Stomach (tissue), 4 donors: ENCODE measurements at regions not wholly inside any gene's neighbourhood (a gene's known extent, or its start where the extent isn't known, plus 50 kb on each side); places are given as distances from the start of the nearest gene placed in this dataset.

Experiments
- CTCF ChIP-seq, 7 experiments: fragments of 450-650 bp in 4 of 7; fragments of 200-600 bp in 3 of 7; sonication (generic) in 3 of 7; IDR thresholded peaks; one replicate each; pipeline ENCODE4 v1.5.1; 2016 to 2019; ENCODE audit warnings: antibody characterized with exemption in 7 of 7, control low read depth in 2 of 7, mild to moderate bottlenecking in 1 of 7
- EP300 ChIP-seq: sonication (generic); formaldehyde crosslinking; IDR thresholded peaks from one replicate; pipeline ENCODE4 v1.6.1; 2017; ENCODE audit warnings: antibody characterized with exemption
- POLR2A ChIP-seq, 4 donors: fragments of 450-650 bp; IDR thresholded peaks; one replicate each; pipeline ENCODE4 v1.6.1; 2016; ENCODE audit warnings: antibody characterized with exemption in 4 of 4, control low read depth in 2 of 4, mild to moderate bottlenecking in 1 of 4, moderate library complexity in 1 of 4
- POLR2AphosphoS5 ChIP-seq, 3 donors: sonication (generic); formaldehyde crosslinking; IDR thresholded peaks; one replicate each; pipeline ENCODE4 v1.6.1; 2016; ENCODE audit warnings: antibody characterized with exemption in 3 of 3

- TF ChIP-seq POLR2AphosphoS5 (IDR thresholded peaks at IDR 0.05) = no peak
- TF ChIP-seq CTCF (IDR thresholded peaks at IDR 0.05) = no peak
- TF ChIP-seq POLR2A (IDR thresholded peaks at IDR 0.05) = no peak
- no peak for TF ChIP-seq EP300
Observed at GRCh38 chr18:22657619-22658018, 239.9 kb upstream of the CTAGE1 start.
